HFFc6 (cell line): ENCODE measurements at regions not wholly inside any gene's neighbourhood (a gene's known extent, or its start where the extent isn't known, plus 50 kb on each side); places are given as distances from the start of the nearest gene placed in this dataset.

Experiments
- DNase-seq: peaks from one replicate; pipeline ENCODE4 v3.0.0-alpha.2; 2018
- H3K27ac Mint-ChIP-seq: 2 replicates; pipeline ENCODE4 v1.8.0; 2020; ENCODE audit warnings: mild to moderate bottlenecking, mixed read lengths
- H3K27me3 Mint-ChIP-seq: 2 replicates; pipeline ENCODE4 v1.8.0; 2021; ENCODE audit warnings: mild to moderate bottlenecking, moderate library complexity, mixed read lengths; ENCODE audit not compliant: insufficient read depth
- H3K36me3 Mint-ChIP-seq: 2 replicates; pipeline ENCODE4 v1.8.0; 2021; ENCODE audit warnings: low read depth, mixed read lengths
- H3K4me1 Mint-ChIP-seq: 2 replicates; pipeline ENCODE4 v1.8.0; 2020; ENCODE audit warnings: low read depth, mixed read lengths
- H3K4me3 Mint-ChIP-seq: 2 replicates; pipeline ENCODE4 v1.8.0; 2020; ENCODE audit warnings: mild to moderate bottlenecking, moderate library complexity, mixed read lengths
- H3K9me3 Mint-ChIP-seq: 2 replicates; pipeline ENCODE4 v1.8.0; 2020; ENCODE audit warnings: mild to moderate bottlenecking, mixed read lengths
- CTCF ChIP-seq: fragments of 200-600 bp; sonication (generic); IDR thresholded peaks from 2 replicates; pipeline ENCODE4 v1.5.0; 2021; ENCODE audit warnings: antibody characterized with exemption, mild to moderate bottlenecking

GRCh38 chr11:57900320-57900719, 123.4 kb upstream of the OR9Q1 start:
- peaks cover 9% of the 10 kb centered on the region; the same call in 1 of the 2 replicates for H3K27me3 Mint-ChIP-seq
- no peak for DNase-seq
- no peak for TF ChIP-seq CTCF
- H3K27ac Mint-ChIP-seq, result no peak overlapping the region
- H3K9me3 Mint-ChIP-seq, result no peaks in the 10 kb centered on the region
- no peaks in the 10 kb centered on the region for H3K36me3 Mint-ChIP-seq
- H3K4me1 Mint-ChIP-seq, result peaks cover 7% of the 10 kb centered on the region; the same call in 1 of the 2 replicates
- no peak overlapping the region for H3K4me3 Mint-ChIP-seq

- no peak for TF ChIP-seq CTCF
- H3K4me1 Mint-ChIP-seq, result peaks cover 7% of the 10 kb centered on the region; the same call in 1 of the 2 replicates
- no peaks in the 10 kb centered on the region for H3K36me3 Mint-ChIP-seq
- DNase-seq, result no peak
- no peak overlapping the region for H3K27ac Mint-ChIP-seq
- no peaks in the 10 kb centered on the region for H3K9me3 Mint-ChIP-seq
- peaks cover 9% of the 10 kb centered on the region; the same call in 1 of the 2 replicates for H3K27me3 Mint-ChIP-seq
- H3K4me3 Mint-ChIP-seq, result no peak overlapping the region
Observed at GRCh38 chr11:57901278-57901677, 122.4 kb upstream of the OR9Q1 start.

- TF ChIP-seq CTCF, result no peak
- H3K4me3 Mint-ChIP-seq, result no peak overlapping the region
- no peaks in the 10 kb centered on the region for H3K9me3 Mint-ChIP-seq
- no peak for DNase-seq
- H3K4me1 Mint-ChIP-seq, result peaks cover 7% of the 10 kb centered on the region; the same call in 1 of the 2 replicates
- no peak overlapping the region for H3K27ac Mint-ChIP-seq
- H3K27me3 Mint-ChIP-seq, result peaks cover 9% of the 10 kb centered on the region; the same call in 1 of the 2 replicates
- no peaks in the 10 kb centered on the region for H3K36me3 Mint-ChIP-seq
Observed at GRCh38 chr11:57901756-57902155, 121.9 kb upstream of the OR9Q1 start.

GRCh38 chr11:57903011-57903410, 120.7 kb upstream of the OR9Q1 start:
- H3K27me3 Mint-ChIP-seq, result peaks cover 11% of the 10 kb centered on the region; the same call in 1 of the 2 replicates
- no peak overlapping the region for H3K4me3 Mint-ChIP-seq
- H3K9me3 Mint-ChIP-seq, result no peaks in the 10 kb centered on the region
- H3K4me1 Mint-ChIP-seq, result peaks cover 7% of the 10 kb centered on the region; the same call in 1 of the 2 replicates
- no peak overlapping the region for H3K27ac Mint-ChIP-seq
- TF ChIP-seq CTCF, result no peak
- H3K36me3 Mint-ChIP-seq, result no peaks in the 10 kb centered on the region
- no peak for DNase-seq

- Mint-ChIP-seq H3K36me3 (no peaks in the 10 kb centered on the region), H3K9me3 (no peaks in the 10 kb centered on the region), H3K27ac (no peak overlapping the region), H3K27me3 (peaks cover 11% of the 10 kb centered on the region; the same call in 1 of the 2 replicates), H3K4me1 (peaks cover 7% of the 10 kb centered on the region; the same call in 1 of the 2 replicates), H3K4me3 (no peak overlapping the region)
- no peak for DNase-seq
- no peak for TF ChIP-seq CTCF
Observed at GRCh38 chr11:57903441-57904123, 120.1 kb upstream of the OR9Q1 start.
